HG03064 (cell line): ENCODE measurements at regions not wholly inside any gene's neighbourhood (a gene's known extent, or its start where the extent isn't known, plus 50 kb on each side); places are given as distances from the start of the nearest gene placed in this dataset.

ENCODE experiments used
- ATAC-seq: cut with Tn5 transposase; IDR thresholded peaks from one replicate; pipeline ENCODE4 v1.9.1; 2021; ENCODE audit warnings: low read depth; ENCODE audit not compliant: unreplicated experiment

DNA sequence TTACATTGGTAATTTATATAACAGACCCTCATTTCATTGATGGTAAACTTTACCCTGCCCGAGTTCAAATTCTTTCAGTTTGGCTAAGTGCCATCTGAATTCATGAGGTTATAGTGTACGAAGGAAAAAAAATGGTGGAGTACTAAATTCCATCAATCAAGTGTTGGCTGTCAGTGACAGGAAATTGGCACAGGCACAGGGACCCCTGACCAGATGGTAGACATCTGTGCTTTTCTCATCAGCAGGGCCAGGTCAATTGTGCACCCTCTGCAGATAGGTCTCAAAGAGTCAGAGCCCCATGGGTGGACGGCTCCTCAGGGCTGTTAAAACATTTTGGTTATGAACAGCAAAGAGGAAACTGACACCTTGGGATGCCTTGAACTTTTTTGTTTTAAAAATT is 439.2 kb downstream of the SETBP1 start:
- no peak for ATAC-seq

DNA sequence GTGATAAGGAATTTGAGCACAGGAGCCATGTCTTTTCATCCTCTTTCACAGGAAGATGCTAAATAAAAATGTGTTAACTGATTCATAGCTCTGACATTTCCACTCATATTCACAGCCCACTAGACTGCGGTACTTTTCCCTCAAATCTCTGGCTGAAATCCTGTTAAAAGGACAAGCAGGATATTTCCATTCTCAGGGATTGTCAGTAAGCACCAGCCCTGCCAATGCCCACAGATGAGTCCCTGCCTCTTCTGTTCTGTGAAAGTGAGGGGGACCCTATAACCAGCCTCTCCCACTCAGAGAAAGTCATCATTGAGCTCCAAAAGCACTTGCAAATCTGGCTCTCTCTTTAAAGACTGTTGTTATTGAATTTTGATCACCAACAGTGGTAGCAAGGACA is 440.5 kb downstream of the SETBP1 start:
- no peak for ATAC-seq

DNA sequence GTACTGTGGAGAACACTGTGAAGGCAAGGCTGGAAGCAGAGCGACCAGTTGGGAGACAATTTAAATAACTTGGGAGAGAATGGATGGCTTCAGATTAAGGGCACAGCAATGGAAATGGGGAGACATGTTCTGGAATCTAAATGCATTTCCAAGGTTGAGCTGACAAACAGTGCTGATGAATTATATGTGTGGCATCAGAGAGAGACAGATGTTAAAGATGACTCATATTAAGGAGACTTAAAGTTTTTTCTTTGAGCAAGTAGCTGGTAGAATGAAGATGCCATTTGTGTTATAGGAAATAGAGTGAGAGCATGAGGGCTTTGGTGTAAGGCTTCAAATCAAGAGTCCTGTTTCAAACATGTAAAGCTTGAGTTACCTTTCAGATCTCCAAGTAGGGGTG is 441.8 kb downstream of the SETBP1 start:
- no peak for ATAC-seq

DNA sequence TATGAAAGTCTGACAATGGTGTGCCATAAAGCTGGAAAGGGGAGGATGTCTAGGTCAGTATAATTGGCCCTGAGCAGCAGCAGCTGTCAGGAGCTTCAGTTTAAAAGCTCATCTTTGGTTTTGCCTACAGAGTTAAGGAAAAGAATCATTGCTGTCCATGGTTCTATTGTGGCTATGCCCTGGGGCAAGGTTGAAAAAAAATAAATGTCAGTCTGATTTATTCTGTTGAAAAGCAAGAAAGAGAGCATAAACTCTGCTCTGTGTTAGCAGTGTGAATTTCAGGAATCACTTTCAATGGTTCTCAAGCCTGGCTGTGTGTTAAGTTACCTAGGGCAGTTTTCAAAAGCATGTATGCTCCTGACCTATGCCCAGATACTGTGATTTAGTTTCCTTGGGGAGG is 446.7 kb downstream of the SETBP1 start:
- no peak for ATAC-seq

DNA sequence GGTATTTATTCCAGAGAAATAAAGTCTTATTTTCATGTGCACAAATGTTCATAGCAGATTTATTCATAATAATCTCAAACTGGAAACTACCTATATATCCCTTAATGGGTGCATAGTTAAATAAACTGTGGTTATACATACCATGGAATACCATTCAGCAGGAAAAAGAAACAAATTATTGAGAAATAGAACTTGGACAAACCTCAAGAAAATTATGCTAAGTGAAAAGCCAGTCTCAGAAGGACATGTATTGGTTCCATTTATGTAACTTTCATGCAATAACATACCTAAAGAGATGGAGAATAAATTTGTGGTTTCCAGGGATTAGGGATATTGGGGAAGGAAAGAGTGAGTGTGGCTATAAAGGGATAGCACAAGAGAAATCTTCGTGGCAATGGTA is 452.6 kb downstream of the SETBP1 start:
- ATAC-seq = no peak

DNA sequence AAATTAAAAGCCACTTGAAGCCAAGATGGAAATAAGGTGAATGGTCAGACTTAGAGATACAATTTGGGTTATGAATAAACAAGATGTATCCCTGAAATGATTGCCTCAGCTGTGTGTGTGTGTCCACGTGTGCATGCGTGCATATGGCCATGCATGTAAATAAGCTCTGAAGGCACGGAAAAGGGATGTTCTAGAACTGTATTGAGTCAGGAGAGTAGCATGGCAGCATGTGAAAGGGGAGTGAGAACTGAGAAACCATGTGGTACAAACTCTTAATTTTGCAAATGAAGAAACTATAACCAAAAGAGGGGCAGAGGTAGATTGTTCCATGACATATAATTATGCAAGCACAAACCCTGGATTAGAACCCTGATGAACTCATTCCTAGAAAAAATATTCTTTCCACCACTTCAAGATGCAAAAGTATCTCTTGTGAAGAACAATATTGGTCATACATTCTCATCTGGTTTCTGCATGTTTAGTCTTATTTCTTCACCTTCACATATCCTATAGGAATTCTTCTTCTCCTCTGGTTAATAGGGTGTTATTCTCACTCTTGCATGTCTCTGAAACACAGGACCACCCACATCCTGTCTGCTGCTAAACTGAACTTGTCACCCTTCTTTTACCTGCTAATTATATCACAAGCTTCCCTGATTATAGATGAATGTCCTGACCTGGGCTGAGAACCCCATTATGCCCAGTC is 455.8 kb downstream of the SETBP1 start:
- ATAC-seq = no peak

DNA sequence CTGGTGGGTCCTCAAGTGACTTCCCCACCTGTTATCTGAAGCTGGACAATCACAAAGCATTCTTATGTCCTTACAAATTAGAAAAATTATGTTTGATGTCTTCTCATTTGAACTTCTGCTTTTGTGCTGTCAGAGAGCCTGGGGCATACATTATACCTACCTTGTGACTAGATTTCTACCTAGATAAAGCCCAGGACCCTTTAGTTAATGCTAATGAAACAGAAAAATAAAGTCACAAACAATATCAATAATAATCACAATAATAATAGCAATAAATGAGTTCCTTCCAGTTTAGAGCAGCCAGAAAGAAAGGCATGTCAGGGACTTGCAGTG is 456.4 kb downstream of the SETBP1 start:
- no peak for ATAC-seq

DNA sequence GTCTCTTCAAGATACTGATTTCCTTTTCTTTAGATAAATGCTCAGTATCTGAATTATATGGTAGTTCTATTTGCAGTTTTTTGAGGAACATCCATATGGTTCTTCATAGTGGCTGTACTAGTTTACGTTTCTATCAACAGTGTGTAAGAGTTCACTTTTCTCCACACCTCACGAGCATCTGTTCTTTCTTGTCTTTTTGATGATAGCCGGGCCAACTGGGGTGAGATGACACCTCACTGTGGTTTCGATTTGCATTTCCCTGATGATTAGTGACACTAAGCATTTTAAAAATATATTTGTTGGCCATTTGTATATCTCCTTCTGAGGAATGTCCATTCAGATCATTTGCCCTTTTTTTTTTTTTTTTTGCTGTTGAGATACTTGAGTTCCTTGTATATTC is 458.8 kb downstream of the SETBP1 start:
- no peak for ATAC-seq

DNA sequence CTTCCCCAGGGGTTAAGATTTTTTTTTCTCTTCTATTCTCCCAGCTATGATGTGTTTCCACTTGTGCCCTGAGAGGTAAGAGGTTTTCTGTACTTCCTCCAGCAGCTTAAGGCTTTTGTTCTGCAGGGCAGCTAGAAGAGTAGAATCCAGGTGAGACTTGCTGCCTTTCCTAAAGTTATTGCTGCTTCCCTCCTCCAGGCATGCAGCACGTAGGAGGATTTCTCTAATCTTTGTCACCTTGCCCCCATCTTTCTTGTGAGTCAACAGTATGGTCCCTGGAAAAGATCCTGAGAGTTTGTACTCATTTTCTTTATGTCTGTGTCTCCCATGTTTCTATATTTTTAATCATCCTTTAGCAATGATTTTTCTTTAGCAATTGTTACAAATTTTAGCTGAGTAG is 462.2 kb downstream of the SETBP1 start:
- ATAC-seq = no peak

DNA sequence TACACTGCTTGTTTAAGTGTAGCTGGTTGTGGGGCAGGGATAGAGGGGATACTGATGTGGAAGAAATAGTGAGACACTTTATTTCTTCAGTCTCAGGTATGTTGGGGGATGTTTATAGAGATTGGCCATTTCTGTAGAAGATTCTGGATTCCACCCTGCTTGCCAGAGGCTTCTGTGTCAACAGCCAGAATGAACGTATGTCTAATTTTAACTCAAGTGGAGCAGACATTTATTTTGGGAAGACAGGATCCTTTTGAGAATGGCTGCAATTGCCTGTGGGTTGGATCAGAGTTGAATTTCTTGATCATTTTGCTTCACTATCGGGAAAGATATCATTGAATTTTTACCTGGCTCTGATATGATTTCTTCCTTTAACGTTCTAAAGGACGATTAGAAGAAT is 465.6 kb upstream of the SLC14A2 start:
- no peak for ATAC-seq

DNA sequence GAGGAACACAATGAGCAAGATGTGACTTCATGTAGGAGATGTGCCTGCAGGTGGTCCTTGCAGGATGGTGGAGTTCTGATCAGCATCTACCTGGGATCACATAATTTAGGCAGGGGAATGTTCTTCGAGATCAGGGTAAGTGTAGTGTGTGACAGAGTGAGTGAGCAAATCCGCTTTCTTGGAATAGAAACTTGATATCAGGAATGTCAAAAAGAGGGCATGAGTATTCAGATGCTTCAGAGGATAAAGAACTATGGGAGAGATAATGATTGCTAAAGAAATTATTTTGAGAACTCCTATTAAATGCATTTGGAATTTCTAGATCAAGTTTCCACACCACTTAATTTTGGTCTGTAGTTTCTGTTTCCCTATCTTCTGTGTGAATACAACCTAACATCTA is 463.6 kb upstream of the SLC14A2 start:
- ATAC-seq = no peak

DNA sequence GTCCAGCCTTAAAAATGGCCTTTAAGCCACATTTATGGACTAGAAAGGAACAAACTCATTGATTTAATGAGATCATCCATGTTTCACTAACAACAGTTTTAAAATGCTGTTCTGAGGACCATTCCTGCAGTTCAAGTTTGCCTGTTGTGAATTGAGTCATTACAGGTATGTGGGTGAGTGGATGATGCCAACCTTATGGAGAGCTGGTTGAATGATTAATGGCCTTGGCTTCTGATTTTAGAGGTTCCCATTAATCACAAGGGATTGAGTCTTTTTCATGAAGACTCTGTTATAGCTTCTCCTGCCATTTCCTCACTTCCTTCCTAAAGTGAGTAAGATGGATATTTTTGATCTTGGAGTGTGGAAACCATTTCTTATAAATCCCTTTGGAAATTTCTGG is 459.8 kb upstream of the SLC14A2 start:
- no peak for ATAC-seq

DNA sequence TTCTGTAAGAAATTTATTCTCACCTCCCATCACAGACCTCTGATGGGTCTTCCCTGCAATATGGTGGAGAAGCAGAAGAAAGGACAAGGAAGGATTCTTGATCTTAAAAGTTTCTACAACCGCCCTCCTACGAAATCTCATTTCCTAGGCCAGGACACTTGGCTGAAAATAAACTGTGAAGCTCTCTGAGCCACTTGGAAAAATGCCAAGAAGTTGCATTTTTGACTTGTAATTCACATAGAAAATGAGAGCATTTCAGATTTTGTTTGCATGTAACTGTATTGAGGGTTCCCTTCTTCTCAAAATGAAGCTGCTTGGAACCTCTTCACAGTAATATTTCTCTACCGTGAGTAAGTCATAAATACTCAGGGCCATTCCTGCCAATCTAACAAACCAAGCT is 458.3 kb upstream of the SLC14A2 start:
- ATAC-seq = no peak

DNA sequence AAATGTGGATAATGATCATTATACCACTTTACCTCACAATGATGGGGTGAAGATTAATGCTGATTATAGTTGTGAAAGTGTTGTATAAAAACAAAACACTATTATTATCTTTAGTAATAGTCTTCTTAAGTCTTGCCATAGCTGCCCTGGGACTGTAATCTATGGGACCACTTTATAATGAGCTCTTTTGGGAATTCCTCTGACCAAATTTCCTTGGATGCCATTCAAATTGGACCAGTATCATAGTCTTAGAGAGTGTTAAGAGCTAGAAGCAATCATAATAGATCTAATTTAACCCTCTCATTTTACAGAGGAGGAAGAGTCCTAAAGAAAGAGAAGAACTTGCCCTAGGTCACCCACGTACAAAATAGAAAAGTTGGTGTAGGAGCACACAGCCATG is 457.7 kb upstream of the SLC14A2 start:
- no peak for ATAC-seq

DNA sequence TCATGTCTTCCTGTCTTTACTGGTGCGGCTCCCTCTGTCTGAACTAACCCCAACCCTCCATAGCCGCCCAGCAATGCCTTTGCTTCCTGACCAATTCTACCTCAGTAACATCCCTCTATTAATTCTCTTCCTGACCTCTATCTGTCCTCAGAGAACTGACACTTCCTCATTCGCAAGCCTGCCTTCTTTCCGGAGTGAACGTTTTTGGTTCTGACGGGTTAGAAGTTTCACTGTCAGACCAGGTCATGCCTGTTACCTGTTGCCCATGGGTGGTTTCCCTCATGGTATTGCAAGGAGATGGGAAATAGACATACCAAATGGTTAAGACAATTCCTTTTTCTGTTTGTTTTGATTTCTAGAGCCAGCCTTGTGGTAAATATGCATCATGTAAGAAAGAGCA is 453.4 kb upstream of the SLC14A2 start:
- ATAC-seq = peak; percentile 64

DNA sequence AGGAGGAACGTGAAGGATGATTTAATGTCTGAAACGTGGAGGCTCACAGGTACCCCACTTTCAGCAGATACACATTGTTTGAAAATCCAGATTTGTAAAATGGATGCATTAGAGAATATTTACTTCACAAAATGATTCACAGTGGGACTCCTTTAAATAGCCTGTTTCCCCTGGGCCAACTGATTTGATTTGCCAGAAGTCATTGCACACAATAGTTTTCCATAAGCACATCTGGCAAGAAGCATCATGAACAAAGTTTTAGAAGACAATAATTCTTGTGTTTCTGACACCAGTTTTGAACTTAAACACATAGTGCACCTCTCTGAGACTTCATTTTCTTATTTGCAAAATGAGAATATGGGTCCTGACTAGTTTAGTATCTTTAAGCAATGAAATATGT is 451.4 kb upstream of the SLC14A2 start:
- no peak for ATAC-seq

DNA sequence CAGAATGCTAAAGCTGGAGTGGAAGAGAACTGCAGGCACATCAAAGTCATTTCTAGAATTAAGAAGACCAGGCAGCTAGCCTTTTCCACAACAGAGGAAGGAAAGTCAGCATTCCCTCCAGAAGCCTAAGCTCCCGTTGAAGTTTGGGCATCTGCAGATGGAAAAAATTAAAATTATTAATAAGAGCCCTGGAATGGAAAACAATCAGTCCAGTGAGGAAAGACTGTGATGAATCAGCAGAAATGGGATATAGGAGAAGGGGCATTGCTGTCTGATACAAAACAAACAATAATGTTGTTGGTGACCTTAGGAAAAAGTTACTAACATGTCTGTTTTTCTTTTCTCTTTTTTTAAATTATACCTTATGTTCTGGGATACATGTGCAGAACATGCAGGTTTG is 450.7 kb upstream of the SLC14A2 start:
- ATAC-seq = no peak

DNA sequence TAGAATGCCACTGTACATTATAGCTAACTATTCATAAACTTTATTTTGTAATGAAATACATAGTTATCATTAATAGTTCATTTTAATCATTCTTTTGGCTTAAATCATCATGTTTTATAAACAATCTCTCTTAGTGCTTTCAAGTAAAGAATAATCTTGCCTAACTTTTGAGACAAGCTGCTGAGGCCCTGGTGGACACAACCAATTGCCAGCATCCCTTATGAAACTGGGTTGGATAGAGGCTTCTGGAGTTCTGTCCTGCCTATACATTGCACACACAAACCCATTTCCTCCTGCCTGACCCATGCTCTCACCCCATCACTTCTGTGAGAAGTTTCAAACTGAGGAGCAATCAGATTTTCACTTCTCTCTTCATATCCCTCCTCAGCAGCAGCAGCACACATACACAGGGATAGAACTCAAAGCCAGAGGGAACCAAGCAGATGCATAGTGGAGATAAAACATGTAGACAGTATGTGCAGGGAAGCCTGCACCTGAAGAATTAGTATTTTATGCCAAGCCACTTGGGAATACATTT is 450.0 kb upstream of the SLC14A2 start:
- ATAC-seq = no peak

DNA sequence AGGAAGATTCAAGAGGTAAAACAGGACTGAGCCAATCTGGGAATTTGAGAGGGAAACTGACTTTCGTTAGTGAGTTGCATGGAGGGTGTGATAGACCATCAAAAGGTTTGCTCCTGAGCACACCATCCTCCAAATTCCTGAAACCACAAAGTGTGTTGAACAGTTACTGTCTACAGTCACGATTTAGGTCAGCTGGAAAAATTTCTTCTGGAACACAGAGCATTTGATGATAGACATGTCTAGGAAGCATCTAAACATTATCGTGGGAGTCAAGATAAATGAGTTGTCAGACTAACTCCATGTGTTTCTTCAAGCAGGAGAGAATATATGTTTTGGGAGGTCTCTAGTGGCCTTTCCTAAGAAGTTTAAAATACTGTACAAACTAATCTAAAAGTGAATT is 449.4 kb upstream of the SLC14A2 start:
- no peak for ATAC-seq

DNA sequence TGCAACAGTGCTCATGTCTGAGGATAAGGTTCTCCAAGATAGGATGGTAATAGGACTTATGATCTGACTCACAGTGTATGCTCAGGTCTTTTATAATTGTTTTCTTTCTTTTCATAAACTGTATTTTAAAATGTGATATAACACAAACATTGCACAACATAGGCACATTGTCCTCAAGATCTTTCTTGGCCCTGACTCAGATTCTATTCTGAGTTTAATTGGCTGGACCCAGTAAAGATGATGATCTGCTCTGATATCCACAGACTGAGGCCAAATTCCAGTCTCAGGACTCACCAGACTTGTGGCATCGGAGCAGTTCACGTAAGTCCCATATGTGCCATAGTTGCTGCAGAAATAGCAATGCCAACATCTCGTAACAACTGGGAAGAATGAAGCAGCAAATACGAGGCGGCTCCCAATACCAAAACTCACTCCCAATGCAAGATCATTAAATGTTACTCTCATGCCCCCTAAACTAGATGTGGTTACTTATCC is 448.9 kb upstream of the SLC14A2 start:
- ATAC-seq = no peak

DNA sequence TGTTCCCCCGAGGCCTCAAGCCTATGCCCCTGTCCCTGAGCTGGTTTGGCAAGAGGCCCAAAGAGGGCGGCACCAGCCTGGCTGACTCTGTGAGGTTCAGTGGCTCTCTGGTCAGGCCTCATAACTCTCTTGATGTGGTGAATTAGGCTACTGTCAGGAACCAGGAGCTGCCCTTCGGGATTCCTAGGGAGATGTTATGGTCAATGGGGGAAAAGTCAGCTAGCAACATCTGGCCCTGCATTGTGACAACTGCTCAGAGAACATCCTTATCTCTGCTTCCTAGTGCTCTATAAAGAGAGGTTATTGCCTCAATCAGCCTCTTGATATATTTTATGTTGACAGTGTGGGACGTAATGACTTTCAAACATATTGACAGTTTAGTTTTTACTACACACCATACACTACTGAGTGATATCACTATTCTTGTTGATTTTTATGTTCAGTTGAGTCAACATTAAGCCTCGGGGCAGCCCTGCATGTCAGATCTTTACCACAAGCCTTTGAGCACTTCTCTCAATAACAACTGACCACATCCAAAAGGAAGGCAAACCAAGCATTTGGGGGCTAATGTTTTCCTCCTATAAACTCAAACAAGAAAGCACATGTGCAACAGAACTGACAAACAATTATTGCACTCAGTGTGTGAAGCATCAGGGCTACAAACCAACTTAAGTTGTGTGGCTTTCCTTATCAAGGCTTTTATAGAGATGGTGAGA is 448.3 kb upstream of the SLC14A2 start:
- ATAC-seq = no peak

DNA sequence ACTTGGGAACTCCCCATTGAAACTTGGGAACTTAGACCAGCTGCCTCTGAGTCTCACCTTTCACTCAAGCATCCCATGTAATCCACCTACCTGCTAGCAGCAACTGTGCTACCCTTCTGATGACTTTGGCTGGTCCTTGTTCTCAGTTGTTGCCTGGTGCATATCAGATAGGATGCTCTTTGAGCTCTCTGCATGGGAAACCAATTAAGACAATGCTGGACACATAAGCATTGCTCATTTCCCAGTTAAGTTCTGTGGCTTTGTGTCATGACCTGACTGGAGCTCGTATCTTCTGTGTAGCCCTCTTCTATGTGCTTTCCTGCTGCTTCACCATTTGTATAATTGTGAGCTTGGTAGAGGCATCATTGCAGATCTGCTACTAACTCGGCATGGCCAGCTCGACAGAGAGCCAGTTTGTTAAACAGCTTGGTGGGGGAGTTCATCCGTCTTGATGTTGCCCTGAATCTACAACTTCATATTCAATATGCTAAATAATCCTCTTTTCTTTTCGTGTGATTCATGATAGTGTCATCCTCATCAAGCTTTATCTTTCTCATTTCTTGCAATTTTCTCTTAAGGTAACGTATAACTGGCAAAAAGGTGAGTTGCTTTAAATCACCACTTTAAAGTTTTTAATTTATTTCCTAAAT is 447.5 kb upstream of the SLC14A2 start:
- no peak for ATAC-seq
